ENCODE measurements at regions not wholly inside any gene's neighbourhood (a gene's known extent, or its start where the extent isn't known, plus 50 kb on each side); places are given as distances from the start of the nearest gene placed in this dataset.

DNA sequence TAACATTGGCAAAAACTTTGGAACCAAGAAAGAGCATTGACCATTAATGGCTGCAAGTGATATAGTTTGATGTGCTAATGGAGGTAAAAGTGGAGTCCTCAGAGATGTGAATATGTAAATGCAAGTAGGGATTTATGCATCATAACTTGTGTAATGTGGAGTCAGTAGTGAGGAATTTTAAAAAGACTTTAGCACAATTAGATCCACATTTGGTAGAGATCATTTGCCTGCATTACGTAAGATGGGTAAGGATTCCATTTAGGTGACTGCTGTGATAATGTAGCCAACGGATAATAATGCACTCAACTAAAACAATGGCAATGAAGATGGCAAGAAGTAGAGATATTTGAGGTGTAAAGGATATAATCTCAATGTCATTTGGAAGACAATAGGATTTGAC lies 1128.4 kb downstream of the ADGRL3 start:
- no peaks in the 10 kb centered on the region for H3K4me1 ChIP-seq (ENCODE audit: insufficient read depth)
- Mint-ChIP-seq H3K9me3 (no peaks in the 10 kb centered on the region), H3K4me1 (no peaks in the 10 kb centered on the region), H3K36me3 (ENCODE audit: low read depth) (no peaks in the 10 kb centered on the region), H3K27me3 (ENCODE audit: insufficient read depth, low read depth, poor library complexity) (peaks cover 3% of the 10 kb centered on the region), H3K4me3 (no peak overlapping the region), H3K27ac (no peak overlapping the region)
- no peaks in the 10 kb centered on the region for H3K36me3 ChIP-seq (ENCODE audit: insufficient read depth)
- TF ChIP-seq ZNF462 (CRISPR knock-in tag; IDR thresholded peaks at IDR 0.05): no peak
- no peak for TF ChIP-seq EZH2phosphoT487 (IDR thresholded peaks at IDR 0.05; ENCODE audit: unreplicated experiment)
- no peak for TF ChIP-seq REST (IDR thresholded peaks at IDR 0.05; ENCODE audit: unreplicated experiment)
- no peak for TF ChIP-seq CTCF (conservative IDR thresholded peaks at IDR 0.05; ENCODE audit: low read depth in 2 of 2)
- no peak for TF ChIP-seq STAT1 (IDR thresholded peaks at IDR 0.05; ENCODE audit: unreplicated experiment)
- TF ChIP-seq CREB1 (CRISPR knock-in tag; IDR thresholded peaks at IDR 0.05; ENCODE audit: low read depth): no peak
- TF ChIP-seq ZNF331 (CRISPR knock-in tag; IDR thresholded peaks at IDR 0.05; ENCODE audit: low read depth): no peak
- no peak for TF ChIP-seq ZNF114 (CRISPR knock-in tag; IDR thresholded peaks at IDR 0.05)
- TF ChIP-seq NANOG (IDR thresholded peaks at IDR 0.05; ENCODE audit: borderline replicate concordance): no peak
- no peak for TF ChIP-seq EZH2 (IDR thresholded peaks at IDR 0.05; ENCODE audit: low read depth, unreplicated experiment)
- DNase-seq (ENCODE audit: low spot score): no peak
- no peak for ATAC-seq
- H2AFZ ChIP-seq: no peak overlapping the region
- H4K20me1 ChIP-seq (replicated peaks; ENCODE audit: insufficient read depth): no peaks in the 10 kb centered on the region
- H3K79me2 ChIP-seq (replicated peaks; ENCODE audit: insufficient read depth): no peaks in the 10 kb centered on the region
- H3F3A ChIP-seq (replicated peaks; ENCODE audit: low read depth): no peaks in the 10 kb centered on the region
- H3K4me3 ChIP-seq: no peak overlapping the region
- H3K27ac ChIP-seq (ENCODE audit: low read depth): no peak overlapping the region
- peaks cover 11% of the 10 kb centered on the region for H3K9me2 ChIP-seq (ENCODE audit: insufficient read depth)
- H3K27me3 ChIP-seq (ENCODE audit: insufficient read depth): no peaks in the 10 kb centered on the region
- no peak overlapping the region for H3K4me2 ChIP-seq
